K562 (cell line): ENCODE measurements at regions not wholly inside any gene's neighbourhood (a gene's known extent, or its start where the extent isn't known, plus 50 kb on each side); places are given as distances from the start of the nearest gene placed in this dataset.

Experiments used
- ATAC-seq: fragments of 200-7000 bp; cut with Tn5 transposase; 3 replicates; pipeline ENCODE4 v1.9.1; 2020; ENCODE audit warnings: moderate library complexity
- BruUV-seq: library from RNA; stranded (reverse); fragments of 400-500 nt; replicated peaks from 2 replicates; lab custom pipeline; 2021; lab: Mats Ljungman, UMichigan
- CTCF ChIA-PET: fragments of 300-600 bp; formaldehyde crosslinking; extraction: SDS; loops from one replicate; lab custom pipeline; 2021; ENCODE audit warnings: low intra/inter-chr PET ratio; lab: Yijun Ruan, JAX
- POLR2A ChIA-PET: fragments of 300-600, 350-650 bp; sonication (Branson Sonifier 250); formaldehyde crosslinking; extraction: SDS; loops from one replicate; lab custom pipeline; 2021; ENCODE audit warnings: antibody characterized with exemption, inconsistent platforms; lab: Yijun Ruan, JAX
- DNase-seq, 4 experiments: peaks; one replicate each; pipeline versions ENCODE4 v3.0.0 to v3.0.0-alpha.2; 2011 to 2018; ENCODE audit warnings: low spot score in 3 of 4, mixed read lengths in 3 of 4; ENCODE audit errors: extremely low read depth in 1 of 4
- FAIRE-seq: peaks from 2 replicates; lab custom pipeline; 2011; peaks lifted over from hg19 to GRCh38; lab: Jason Lieb, UNC
- H2AFZ ChIP-seq: 2 replicates; pipeline ENCODE4 v1.6.0; 2011; ENCODE audit warnings: low read depth, low read length, control low read depth, inconsistent platforms
- H3K27ac ChIP-seq: fragments of 200-600 bp; 3 replicates; pipeline ENCODE4 v1.8.0; 2011; ENCODE audit warnings: low read depth, mild to moderate bottlenecking, control low read depth, inconsistent platforms, low read length, moderate library complexity, mixed read lengths; ENCODE audit errors: extremely low read depth
- H3K27me3 ChIP-seq, 2 experiments: fragments of 300-600 bp in 1 of 2; 2 replicates in 1 of 2; 3 replicates in 1 of 2; pipeline versions ENCODE4 v1.6.0 to v1.8.0; 2011; ENCODE audit warnings: inconsistent platforms in 2 of 2, low read length in 2 of 2, mild to moderate bottlenecking in 1 of 2, mixed read lengths in 1 of 2, moderate library complexity in 1 of 2; ENCODE audit not compliant: control insufficient read depth in 2 of 2, insufficient read depth in 2 of 2
- H3K36me3 ChIP-seq: fragments of 300-600 bp; 3 replicates; pipeline ENCODE4 v1.8.0; 2011; ENCODE audit warnings: mild to moderate bottlenecking, low read length, inconsistent platforms; ENCODE audit not compliant: control insufficient read depth, insufficient read depth
- H3K4me1 ChIP-seq, 2 experiments: fragments of 200-600 bp in 1 of 2; replicated peaks in 1 of 2; 2 replicates in 1 of 2; 3 replicates in 1 of 2; pipeline versions ENCODE4 v1.5.1 to v1.8.0; 2011; ENCODE audit warnings: inconsistent platforms in 2 of 2, low read length in 2 of 2, mild to moderate bottlenecking in 1 of 2, mixed read lengths in 1 of 2, moderate library complexity in 1 of 2; ENCODE audit not compliant: control insufficient read depth in 2 of 2, insufficient read depth in 2 of 2
- H3K4me2 ChIP-seq: 2 replicates; pipeline ENCODE4 v1.6.1; 2011; ENCODE audit warnings: low read length, control low read depth, inconsistent platforms, mixed read lengths; ENCODE audit not compliant: insufficient read depth
- H3K4me3 ChIP-seq: fragments of 200-600 bp; sonication (generic), shearing (Covaris generic); 2 replicates; pipeline ENCODE4 v1.5.1; 2016; ENCODE audit warnings: control low read depth, inconsistent platforms
- H3K79me2 ChIP-seq: fragments of 200-600 bp; 3 replicates; pipeline ENCODE4 v1.8.0; 2011; ENCODE audit warnings: low read length, inconsistent platforms; ENCODE audit not compliant: control insufficient read depth, insufficient read depth
- H3K9ac ChIP-seq, 2 experiments: 2 replicates each; pipeline versions ENCODE4 v1.6.0 to v1.6.1; 2011; ENCODE audit warnings: low read depth in 2 of 2, low read length in 2 of 2, control low read depth in 1 of 2, inconsistent platforms in 1 of 2, mild to moderate bottlenecking in 1 of 2, mixed read lengths in 1 of 2; ENCODE audit not compliant: insufficient read depth in 1 of 2
- H3K9me1 ChIP-seq: one replicate; pipeline ENCODE4 v1.6.0; 2011; ENCODE audit warnings: inconsistent platforms, mild to moderate bottlenecking, low read length, moderate library complexity; ENCODE audit not compliant: control insufficient read depth, insufficient read depth
- H3K9me3 ChIP-seq: replicated peaks from 2 replicates; pipeline ENCODE4 v1.5.1; 2011; ENCODE audit warnings: low read depth, low read length, inconsistent platforms; ENCODE audit not compliant: control insufficient read depth, insufficient read depth
- H4K20me1 ChIP-seq: replicated peaks from 2 replicates; pipeline ENCODE4 v1.6.1; 2011; ENCODE audit warnings: low read length, inconsistent platforms, mixed read lengths; ENCODE audit not compliant: control insufficient read depth, insufficient read depth
- CEBPG ChIP-seq, 3 experiments: fragments of 200-800 bp in 1 of 3; sonication (Bioruptor generic) in 1 of 3; sonication (generic) in 1 of 3; formaldehyde crosslinking in 1 of 3; IDR thresholded peaks in 2 of 3; conservative IDR thresholded peaks in 1 of 3; 2 replicates each; pipeline versions ENCODE4 v1.6.1 to v1.8.0; 2016 to 2022; ENCODE audit warnings: missing compliant biosample characterization in 2 of 3, missing genetic modification characterization in 2 of 3, mild to moderate bottlenecking in 1 of 3, missing genetic modification reagents in 1 of 3
- CHD2 ChIP-seq: IDR thresholded peaks from 2 replicates; pipeline ENCODE4 v1.6.1; 2011; ENCODE audit warnings: low read depth, low read length
- HIVEP1 ChIP-seq: fragments of 250-450 bp; sonication (Bioruptor Pico); IDR thresholded peaks from 2 replicates; pipeline ENCODE4 v1.4.0; 2020; ENCODE audit warnings: mild to moderate bottlenecking
- MECOM ChIP-seq: fragments of 250-450 bp; sonication (Bioruptor Pico); IDR thresholded peaks from 2 replicates; pipeline ENCODE4 v1.8.0; 2022; ENCODE audit warnings: inconsistent platforms
- TGIF2 ChIP-seq: sonication (generic); formaldehyde crosslinking; IDR thresholded peaks from 2 replicates; pipeline ENCODE4 v1.8.1; 2022; ENCODE audit warnings: mild to moderate bottlenecking, missing genetic modification reagents, moderate library complexity
- ZNF184 ChIP-seq: sonication (generic); formaldehyde crosslinking; IDR thresholded peaks from 2 replicates; pipeline ENCODE4 v1.5.0; 2020; ENCODE audit warnings: missing genetic modification reagents
- ZNF347 ChIP-seq: fragments of 450-650 bp; formaldehyde crosslinking; IDR thresholded peaks from 2 replicates; pipeline ENCODE4 v1.4.0; 2020; ENCODE audit warnings: low read depth, mild to moderate bottlenecking, moderate library complexity
- ZZZ3 ChIP-seq: fragments of 450-650 bp; IDR thresholded peaks from 2 replicates; pipeline ENCODE4 v1.6.1; 2016; ENCODE audit warnings: antibody characterized with exemption, mild to moderate bottlenecking, moderate library complexity
- WGBS: fragments of 100-300 bp; shearing (Covaris generic); methylation state at CpG from one replicate; pipeline ENCODE4 v1.1.6; 2016; ENCODE audit warnings: low coverage, mixed read lengths; ENCODE audit not compliant: insufficient coverage; ENCODE audit errors: missing lambda C conversion rate; 5-methylcytosine and 5-hydroxymethylcytosine counted together
- in situ Hi-C: fragments of 300-500 bp; cut with MboI; formaldehyde crosslinking; loops from 4 replicates; pipeline ENCODE4 v1.15.0; 2018; ENCODE audit warnings: inconsistent platforms, mixed read lengths
- intact Hi-C: fragments of 100-400 bp; cut with micrococcal nuclease; formaldehyde crosslinking; loops from 2 replicates; pipeline ENCODE4 v1.14.2; 2022
- TF ChIP-seq, protein P1 (sequence below), 3 experiments: fragments of 200-800 bp in 1 of 3; sonication (Bioruptor generic) in 1 of 3; sonication (generic) in 1 of 3; formaldehyde crosslinking in 1 of 3; IDR thresholded peaks; 2 replicates each; pipeline versions ENCODE4 v1.6.1 to v1.8.0; 2016 to 2022; ENCODE audit warnings: mild to moderate bottlenecking in 2 of 3, missing compliant biosample characterization in 2 of 3, missing genetic modification characterization in 2 of 3, missing genetic modification reagents in 1 of 3
- TF ChIP-seq, protein P2 (sequence below): sonication (generic); formaldehyde crosslinking; IDR thresholded peaks from 2 replicates; pipeline ENCODE4 v1.8.0; 2022; ENCODE audit warnings: mild to moderate bottlenecking, missing genetic modification reagents
- TF ChIP-seq, protein P3 (sequence below): IDR thresholded peaks from 2 replicates; pipeline ENCODE4 v1.6.1; 2011; ENCODE audit not compliant: insufficient read length; ENCODE audit errors: extremely low read depth

DNA sequence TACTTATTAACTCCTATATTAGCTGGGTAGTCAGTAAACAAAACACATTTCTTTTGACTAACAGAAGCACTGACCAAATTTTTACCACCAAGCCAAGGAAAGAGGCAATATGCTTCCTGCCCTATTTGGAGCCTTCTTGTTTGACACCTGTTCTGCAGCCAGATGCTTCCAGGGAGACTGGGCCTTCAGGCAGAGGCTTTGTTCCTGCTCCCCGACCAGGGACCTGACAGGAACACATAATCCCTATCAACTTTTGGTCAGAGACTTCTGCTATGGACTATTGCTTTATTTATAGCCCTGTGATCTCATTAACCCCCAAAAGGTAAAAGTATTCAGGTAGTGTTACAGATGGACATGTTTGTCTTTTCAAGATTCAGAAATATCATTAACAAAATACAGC is 541.3 kb downstream of the NTRK3 start:
- CTCF ChIA-PET = no interaction called here
- no peaks in the 10 kb centered on the region for H3K4me1 ChIP-seq
- TF ChIP-seq ZNF347 (CRISPR knock-in tag) = no peak
- no peak for TF ChIP-seq TGIF2 (CRISPR knock-in tag)
- no peak for TF ChIP-seq HIVEP1
- TF ChIP-seq, protein P1, sequence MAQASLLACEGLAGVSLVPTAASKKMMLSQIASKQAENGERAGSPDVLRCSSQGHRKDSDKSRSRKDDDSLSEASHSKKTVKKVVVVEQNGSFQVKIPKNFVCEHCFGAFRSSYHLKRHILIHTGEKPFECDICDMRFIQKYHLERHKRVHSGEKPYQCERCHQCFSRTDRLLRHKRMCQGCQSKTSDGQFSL (CRISPR knock-in tag; IDR thresholded peaks at IDR 0.05) = no peak
- TF ChIP-seq, protein P1 (tag; IDR thresholded peaks at IDR 0.05) = no peak
- TF ChIP-seq ZNF184 (CRISPR knock-in tag) = no peak
- TF ChIP-seq, protein P2, sequence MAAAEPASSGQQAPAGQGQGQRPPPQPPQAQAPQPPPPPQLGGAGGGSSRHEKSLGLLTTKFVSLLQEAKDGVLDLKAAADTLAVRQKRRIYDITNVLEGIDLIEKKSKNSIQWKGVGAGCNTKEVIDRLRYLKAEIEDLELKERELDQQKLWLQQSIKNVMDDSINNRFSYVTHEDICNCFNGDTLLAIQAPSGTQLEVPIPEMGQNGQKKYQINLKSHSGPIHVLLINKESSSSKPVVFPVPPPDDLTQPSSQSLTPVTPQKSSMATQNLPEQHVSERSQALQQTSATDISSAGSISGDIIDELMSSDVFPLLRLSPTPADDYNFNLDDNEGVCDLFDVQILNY (CRISPR knock-in tag) = no peak
- TF ChIP-seq CEBPG (CRISPR knock-in tag; IDR thresholded peaks at IDR 0.05) = no peak
- TF ChIP-seq CEBPG (tag; conservative IDR thresholded peaks at IDR 0.05 in 1 of 2, IDR thresholded peaks at IDR 0.05 in 1 of 2) = no peak
- TF ChIP-seq CHD2 = no peak
- TF ChIP-seq MECOM (CRISPR knock-in tag) = no peak
- TF ChIP-seq, protein P3, sequence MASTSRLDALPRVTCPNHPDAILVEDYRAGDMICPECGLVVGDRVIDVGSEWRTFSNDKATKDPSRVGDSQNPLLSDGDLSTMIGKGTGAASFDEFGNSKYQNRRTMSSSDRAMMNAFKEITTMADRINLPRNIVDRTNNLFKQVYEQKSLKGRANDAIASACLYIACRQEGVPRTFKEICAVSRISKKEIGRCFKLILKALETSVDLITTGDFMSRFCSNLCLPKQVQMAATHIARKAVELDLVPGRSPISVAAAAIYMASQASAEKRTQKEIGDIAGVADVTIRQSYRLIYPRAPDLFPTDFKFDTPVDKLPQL = no peak
- no peak for TF ChIP-seq ZZZ3
- TF ChIP-seq, all 486 proteins: peak for 0
- Histone ChIP-seq H3K36me3 (no peaks in the 10 kb centered on the region), H3K27me3 (no peaks in the 10 kb centered on the region), H3K4me2 (no peak overlapping the region), H3K9ac (no peak overlapping the region), H3K9me1 (peaks cover 3% of the 10 kb centered on the region), H4K20me1 (no peaks in the 10 kb centered on the region), H3K79me2 (no peaks in the 10 kb centered on the region), H3K27ac (no peak overlapping the region), H3K4me3 (no peak overlapping the region), H3K9me3 (no peaks in the 10 kb centered on the region), H2AFZ (no peak overlapping the region)
- BruUV-seq = no TSS peak
- DNase-seq (no peak), ATAC-seq (no peak), FAIRE-seq (no peak)
- in situ Hi-C loops = no loop called here
- intact Hi-C loops = no loop called here
- WGBS = 0% methylated on average over 1 of the region's 1 CpG
- POLR2A ChIA-PET = interaction anchor here (0.7 kb wide), 1 partner anchor 24 kb away, joined by 3 read pairs; no protein-coding TSS in a partner anchor
